Activated CD4-positive, CD25-positive, alpha-beta regulatory T cell treated with anti-CD3 and anti-CD28 coated beads, Interleukin-2, amount 50 U/mL, for 24 hours (primary cell): ENCODE measurements at regions not wholly inside any gene's neighbourhood (a gene's known extent, or its start where the extent isn't known, plus 50 kb on each side); places are given as distances from the start of the nearest gene placed in this dataset.
"Not testable (repeated sequence)": the region's sequence is repeated elsewhere in the genome, so short reads cannot be mapped to it uniquely, and the experiment has no call there.

Source experiments
- ATAC-seq, 2 donors: fragments of 150-1000 bp; cut with Tn5 transposase; one replicate each; pipeline ENCODE4 v1.10.0; 2021; ENCODE audit warnings: mild to moderate bottlenecking in 1 of 2, moderate library complexity in 1 of 2

GRCh38 chr12:18794000-18794399, 56.1 kb downstream of the CAPZA3 start:
- ATAC-seq: no peak

- ATAC-seq: no peak
Observed at GRCh38 chr12:18797604-18798003, 59.7 kb downstream of the CAPZA3 start.

- no peak for ATAC-seq
Observed at GRCh38 chr12:18798535-18799361, 60.8 kb downstream of the CAPZA3 start.

GRCh38 chr12:18799561-18799960, 61.6 kb downstream of the CAPZA3 start:
- ATAC-seq: no peak

GRCh38 chr12:18805516-18806248, 67.8 kb downstream of the CAPZA3 start:
- ATAC-seq: no peak

- no peak for ATAC-seq
Observed at GRCh38 chr12:18807714-18808113, 69.8 kb downstream of the CAPZA3 start.

GRCh38 chr12:18808221-18808620, 70.3 kb downstream of the CAPZA3 start:
- ATAC-seq: no peak

- no peak for ATAC-seq
Observed at GRCh38 chr12:18810537-18811253, 72.8 kb downstream of the CAPZA3 start.

GRCh38 chr12:18811273-18811672, 73.4 kb downstream of the CAPZA3 start:
- ATAC-seq: no peak

- no peak for ATAC-seq
Observed at GRCh38 chr12:18813753-18814152, 75.8 kb downstream of the CAPZA3 start.

- no peak for ATAC-seq
Observed at GRCh38 chr12:18818579-18819268, 80.8 kb downstream of the CAPZA3 start.

GRCh38 chr12:18819484-18819883, 81.6 kb downstream of the CAPZA3 start:
- ATAC-seq: no peak

GRCh38 chr12:18823461-18823860, 85.5 kb downstream of the CAPZA3 start:
- ATAC-seq: no peak

GRCh38 chr12:18824287-18824686, 86.4 kb downstream of the CAPZA3 start:
- no peak for ATAC-seq

GRCh38 chr12:18825138-18825537, 87.2 kb downstream of the CAPZA3 start:
- no peak for ATAC-seq

- no peak for ATAC-seq
Observed at GRCh38 chr12:18827913-18828312, 90.0 kb downstream of the CAPZA3 start.

GRCh38 chr12:18828483-18828882, 90.6 kb downstream of the CAPZA3 start:
- ATAC-seq: no peak

- ATAC-seq: no peak
Observed at GRCh38 chr12:18828987-18829386, 91.1 kb downstream of the CAPZA3 start.

- not testable (repeated sequence) for ATAC-seq
Observed at GRCh38 chr12:18832932-18833331, 95.0 kb downstream of the CAPZA3 start.

- no peak for ATAC-seq
Observed at GRCh38 chr12:18837025-18837424, 99.1 kb downstream of the CAPZA3 start.

- ATAC-seq: no peak
Observed at GRCh38 chr12:18837505-18837904, 99.6 kb downstream of the CAPZA3 start.

- not testable (repeated sequence) for ATAC-seq
Observed at GRCh38 chr12:18840997-18841396, 103.1 kb downstream of the CAPZA3 start.

- ATAC-seq: no peak
Observed at GRCh38 chr12:18849080-18849479, 111.2 kb downstream of the CAPZA3 start.
